NCI-H1694 (cell line): ENCODE measurements at regions not wholly inside any gene's neighbourhood (a gene's known extent, or its start where the extent isn't known, plus 50 kb on each side); places are given as distances from the start of the nearest gene placed in this dataset.

Source experiments
- DNase-seq: peaks from one replicate; lab custom pipeline; 2025; lab: John Stamatoyannopoulos, UW

- no peak for DNase-seq
These were observed 841.1 kb upstream of the TMPRSS15 start for GRCh38 chr21:19244502-19245187.

- no peak for DNase-seq
These were observed 841.6 kb upstream of the TMPRSS15 start for GRCh38 chr21:19245188-19245580.

- no peak for DNase-seq
These were observed 842.4 kb upstream of the TMPRSS15 start for GRCh38 chr21:19246018-19246417.

GRCh38 chr21:19256934-19257660 is 853.5 kb upstream of the TMPRSS15 start:
- DNase-seq, result no peak

- no peak for DNase-seq
These were observed 858.3 kb upstream of the TMPRSS15 start for GRCh38 chr21:19261731-19262376.

GRCh38 chr21:19266636-19267035 is 863.1 kb upstream of the TMPRSS15 start:
- DNase-seq, result no peak

- DNase-seq, result no peak
These were observed 865.1 kb upstream of the TMPRSS15 start for GRCh38 chr21:19268686-19269085.

GRCh38 chr21:19275065-19275464 is 871.5 kb upstream of the TMPRSS15 start:
- no peak for DNase-seq

GRCh38 chr21:19276665-19277064 is 873.1 kb upstream of the TMPRSS15 start:
- DNase-seq, result no peak

- no peak for DNase-seq
These were observed 883.3 kb upstream of the TMPRSS15 start for GRCh38 chr21:19286876-19287275.

- DNase-seq, result no peak
These were observed 886.7 kb upstream of the TMPRSS15 start for GRCh38 chr21:19290328-19290727.

- no peak for DNase-seq
These were observed 916.7 kb upstream of the TMPRSS15 start for GRCh38 chr21:19320291-19320690.

GRCh38 chr21:19321688-19322087 is 918.1 kb upstream of the TMPRSS15 start:
- no peak for DNase-seq

GRCh38 chr21:19322360-19322759 is 918.8 kb upstream of the TMPRSS15 start:
- no peak for DNase-seq

GRCh38 chr21:19326531-19327319 is 923.1 kb upstream of the TMPRSS15 start:
- no peak for DNase-seq

GRCh38 chr21:19328954-19329353 is 925.4 kb upstream of the TMPRSS15 start:
- DNase-seq, result no peak

- no peak for DNase-seq
These were observed 936.7 kb upstream of the TMPRSS15 start for GRCh38 chr21:19340303-19340702.

GRCh38 chr21:19340954-19341353 is 937.4 kb upstream of the TMPRSS15 start:
- DNase-seq, result no peak

- no peak for DNase-seq
These were observed 940.1 kb upstream of the TMPRSS15 start for GRCh38 chr21:19343711-19344110.

- DNase-seq, result no peak
These were observed 946.7 kb upstream of the TMPRSS15 start for GRCh38 chr21:19350286-19350685.

- DNase-seq, result no peak
These were observed 949.7 kb upstream of the TMPRSS15 start for GRCh38 chr21:19353256-19353655.

GRCh38 chr21:19368944-19369343 is 965.4 kb upstream of the TMPRSS15 start:
- no peak for DNase-seq
